ENCODE measurements at regions not wholly inside any gene's neighbourhood (a gene's known extent, or its start where the extent isn't known, plus 50 kb on each side); places are given as distances from the start of the nearest gene placed in this dataset.

- no peak overlapping the region for H3K4me3 ChIP-seq (ENCODE audit: low read length in 2 of 2)
- H3K27ac ChIP-seq (ENCODE audit: low read depth in 2 of 2, low read length in 2 of 2) = no peak overlapping the region
- H3K36me3 ChIP-seq (ENCODE audit: control insufficient read depth in 2 of 2, insufficient read depth in 2 of 2, low read length in 2 of 2) = no peaks in the 10 kb centered on the region
- H3K9me3 ChIP-seq (ENCODE audit: control insufficient read depth in 2 of 2, low read length in 2 of 2) = no peaks in the 10 kb centered on the region
- no peaks in the 10 kb centered on the region for H3K27me3 ChIP-seq (ENCODE audit: control insufficient read depth in 2 of 2, insufficient read depth in 2 of 2, low read length in 2 of 2)
- H3K9ac ChIP-seq (ENCODE audit: low read depth in 1 of 2, low read length in 2 of 2) = no peak overlapping the region
- H3K4me1 ChIP-seq (ENCODE audit: control insufficient read depth in 2 of 2, insufficient read depth in 2 of 2, low read length in 2 of 2) = no peaks in the 10 kb centered on the region
Measured at GRCh38 chr6:133040803-133041419, 200.2 kb upstream of the EYA4 start.

- Histone ChIP-seq H3K9ac (ENCODE audit: low read depth in 1 of 2, low read length in 2 of 2) (no peak overlapping the region), H3K4me1 (ENCODE audit: control insufficient read depth in 2 of 2, insufficient read depth in 2 of 2, low read length in 2 of 2) (no peaks in the 10 kb centered on the region), H3K27me3 (ENCODE audit: control insufficient read depth in 2 of 2, insufficient read depth in 2 of 2, low read length in 2 of 2) (no peaks in the 10 kb centered on the region), H3K27ac (ENCODE audit: low read depth in 2 of 2, low read length in 2 of 2) (no peak overlapping the region), H3K4me3 (ENCODE audit: low read length in 2 of 2) (no peak overlapping the region), H3K9me3 (ENCODE audit: control insufficient read depth in 2 of 2, low read length in 2 of 2) (no peaks in the 10 kb centered on the region), H3K36me3 (ENCODE audit: control insufficient read depth in 2 of 2, insufficient read depth in 2 of 2, low read length in 2 of 2) (no peaks in the 10 kb centered on the region)
Measured at GRCh38 chr6:133042550-133043120, 198.5 kb upstream of the EYA4 start.

- Histone ChIP-seq H3K36me3 (ENCODE audit: control insufficient read depth in 2 of 2, insufficient read depth in 2 of 2, low read length in 2 of 2) (no peaks in the 10 kb centered on the region), H3K9ac (ENCODE audit: low read depth in 1 of 2, low read length in 2 of 2) (no peak overlapping the region), H3K9me3 (ENCODE audit: control insufficient read depth in 2 of 2, low read length in 2 of 2) (no peaks in the 10 kb centered on the region), H3K4me1 (ENCODE audit: control insufficient read depth in 2 of 2, insufficient read depth in 2 of 2, low read length in 2 of 2) (no peaks in the 10 kb centered on the region), H3K27ac (ENCODE audit: low read depth in 2 of 2, low read length in 2 of 2) (no peak overlapping the region), H3K27me3 (ENCODE audit: control insufficient read depth in 2 of 2, insufficient read depth in 2 of 2, low read length in 2 of 2) (no peaks in the 10 kb centered on the region), H3K4me3 (ENCODE audit: low read length in 2 of 2) (no peak overlapping the region)
Measured at GRCh38 chr6:133046576-133046975, 194.6 kb upstream of the EYA4 start.

DNA sequence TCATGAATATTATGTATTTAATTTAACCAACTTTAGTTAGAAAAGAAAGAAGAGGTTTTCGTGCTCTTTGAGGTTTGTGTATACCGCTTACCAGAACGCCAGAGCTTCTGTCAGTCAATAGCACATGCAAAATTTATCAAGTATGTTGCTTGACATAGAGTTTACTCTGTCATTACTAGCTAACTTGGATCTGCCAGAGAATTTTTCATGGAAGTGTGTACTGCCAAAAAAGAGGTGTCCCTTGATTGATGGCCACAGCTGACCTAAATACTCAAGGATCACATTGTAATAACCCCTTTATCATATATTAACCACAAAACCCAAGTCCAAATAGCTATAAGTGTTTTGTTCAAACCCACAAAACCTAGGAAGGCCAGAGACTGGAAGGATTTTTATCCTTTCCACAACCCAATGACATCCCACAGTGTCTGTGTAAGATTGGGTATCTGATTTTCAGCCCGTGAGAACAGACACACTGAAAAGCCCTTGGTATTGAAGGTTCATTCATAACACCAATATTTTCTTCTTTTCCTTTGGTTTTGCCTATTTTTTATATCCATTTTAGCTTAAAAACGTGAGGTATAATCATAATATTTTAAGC, 194.0 kb upstream of the EYA4 start:
- no peaks in the 10 kb centered on the region for H3K27me3 ChIP-seq (ENCODE audit: control insufficient read depth in 2 of 2, insufficient read depth in 2 of 2, low read length in 2 of 2)
- no peaks in the 10 kb centered on the region for H3K36me3 ChIP-seq (ENCODE audit: control insufficient read depth in 2 of 2, insufficient read depth in 2 of 2, low read length in 2 of 2)
- H3K27ac ChIP-seq (ENCODE audit: low read depth in 2 of 2, low read length in 2 of 2) = no peak overlapping the region
- H3K9ac ChIP-seq (ENCODE audit: low read depth in 1 of 2, low read length in 2 of 2) = no peak overlapping the region
- no peaks in the 10 kb centered on the region for H3K4me1 ChIP-seq (ENCODE audit: control insufficient read depth in 2 of 2, insufficient read depth in 2 of 2, low read length in 2 of 2)
- H3K9me3 ChIP-seq (ENCODE audit: control insufficient read depth in 2 of 2, low read length in 2 of 2) = no peaks in the 10 kb centered on the region
- H3K4me3 ChIP-seq (ENCODE audit: low read length in 2 of 2) = no peak overlapping the region

DNA sequence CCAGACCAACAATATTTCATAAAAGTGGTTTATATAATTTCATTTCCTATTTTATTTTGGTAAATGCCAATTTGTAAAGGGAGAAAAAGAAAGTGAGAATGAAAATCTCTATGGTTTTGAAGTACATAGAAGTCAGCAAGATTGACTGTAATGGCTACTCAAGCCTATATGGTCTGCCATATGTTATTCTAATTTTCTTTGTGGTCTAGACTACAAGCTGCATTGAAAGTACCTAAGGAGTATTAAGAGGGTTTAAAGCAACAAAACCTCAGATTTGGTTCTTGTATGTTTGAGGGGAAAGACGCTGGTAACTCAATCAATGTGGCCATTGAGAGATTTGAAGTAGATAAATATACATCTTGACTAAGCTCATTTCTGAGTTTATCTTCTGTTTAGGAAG, 193.5 kb upstream of the EYA4 start:
- Histone ChIP-seq H3K9ac (ENCODE audit: low read depth in 1 of 2, low read length in 2 of 2) (no peak overlapping the region), H3K27me3 (ENCODE audit: control insufficient read depth in 2 of 2, insufficient read depth in 2 of 2, low read length in 2 of 2) (no peaks in the 10 kb centered on the region), H3K9me3 (ENCODE audit: control insufficient read depth in 2 of 2, low read length in 2 of 2) (no peaks in the 10 kb centered on the region), H3K4me3 (ENCODE audit: low read length in 2 of 2) (no peak overlapping the region), H3K27ac (ENCODE audit: low read depth in 2 of 2, low read length in 2 of 2) (no peak overlapping the region), H3K36me3 (ENCODE audit: control insufficient read depth in 2 of 2, insufficient read depth in 2 of 2, low read length in 2 of 2) (no peaks in the 10 kb centered on the region), H3K4me1 (ENCODE audit: control insufficient read depth in 2 of 2, insufficient read depth in 2 of 2, low read length in 2 of 2) (no peaks in the 10 kb centered on the region)

- Histone ChIP-seq H3K36me3 (ENCODE audit: control insufficient read depth in 2 of 2, insufficient read depth in 2 of 2, low read length in 2 of 2) (no peaks in the 10 kb centered on the region), H3K9ac (ENCODE audit: low read depth in 1 of 2, low read length in 2 of 2) (no peak overlapping the region), H3K4me3 (ENCODE audit: low read length in 2 of 2) (no peak overlapping the region), H3K9me3 (ENCODE audit: control insufficient read depth in 2 of 2, low read length in 2 of 2) (no peaks in the 10 kb centered on the region), H3K27ac (ENCODE audit: low read depth in 2 of 2, low read length in 2 of 2) (no peak overlapping the region), H3K27me3 (ENCODE audit: control insufficient read depth in 2 of 2, insufficient read depth in 2 of 2, low read length in 2 of 2) (no peaks in the 10 kb centered on the region), H3K4me1 (ENCODE audit: control insufficient read depth in 2 of 2, insufficient read depth in 2 of 2, low read length in 2 of 2) (no peaks in the 10 kb centered on the region)
Measured at GRCh38 chr6:133051240-133051639, 189.9 kb upstream of the EYA4 start.

GRCh38 chr6:133052465-133052864, 188.7 kb upstream of the EYA4 start:
- no peak overlapping the region for H3K27ac ChIP-seq (ENCODE audit: low read depth in 2 of 2, low read length in 2 of 2)
- no peaks in the 10 kb centered on the region for H3K36me3 ChIP-seq (ENCODE audit: control insufficient read depth in 2 of 2, insufficient read depth in 2 of 2, low read length in 2 of 2)
- no peaks in the 10 kb centered on the region for H3K27me3 ChIP-seq (ENCODE audit: control insufficient read depth in 2 of 2, insufficient read depth in 2 of 2, low read length in 2 of 2)
- H3K4me1 ChIP-seq (ENCODE audit: control insufficient read depth in 2 of 2, insufficient read depth in 2 of 2, low read length in 2 of 2) = no peaks in the 10 kb centered on the region
- H3K9ac ChIP-seq (ENCODE audit: low read depth in 1 of 2, low read length in 2 of 2) = no peak overlapping the region
- no peak overlapping the region for H3K4me3 ChIP-seq (ENCODE audit: low read length in 2 of 2)
- H3K9me3 ChIP-seq (ENCODE audit: control insufficient read depth in 2 of 2, low read length in 2 of 2) = no peaks in the 10 kb centered on the region

DNA sequence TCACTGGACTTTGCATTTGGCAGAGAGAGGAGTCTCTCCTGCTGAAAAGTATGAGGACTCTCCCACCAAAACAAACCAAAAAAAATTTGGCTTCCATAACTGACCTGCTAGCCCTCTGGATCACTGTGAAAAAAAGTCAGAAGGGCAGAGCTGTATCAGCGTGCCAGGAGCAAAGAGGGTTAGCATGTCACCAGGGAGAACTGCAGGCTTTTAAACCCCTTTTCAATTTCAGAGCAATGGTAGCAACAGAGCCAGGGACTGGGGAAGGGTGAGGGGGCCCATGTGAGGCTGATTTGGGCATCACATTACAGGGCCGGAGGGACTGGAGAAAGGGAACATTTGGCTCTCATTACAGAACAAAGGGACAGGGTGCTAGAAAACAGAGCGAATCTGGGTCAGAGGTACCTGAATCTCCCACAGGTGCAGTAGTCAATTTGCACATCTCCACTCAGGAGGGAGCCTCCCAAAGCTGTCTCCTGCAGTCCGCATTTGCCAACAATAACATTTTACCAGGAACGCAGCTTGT, 185.7 kb upstream of the EYA4 start:
- no peaks in the 10 kb centered on the region for H3K36me3 ChIP-seq (ENCODE audit: control insufficient read depth in 2 of 2, insufficient read depth in 2 of 2, low read length in 2 of 2)
- H3K9me3 ChIP-seq (ENCODE audit: control insufficient read depth in 2 of 2, low read length in 2 of 2) = no peaks in the 10 kb centered on the region
- no peaks in the 10 kb centered on the region for H3K4me1 ChIP-seq (ENCODE audit: control insufficient read depth in 2 of 2, insufficient read depth in 2 of 2, low read length in 2 of 2)
- H3K27ac ChIP-seq (ENCODE audit: low read depth in 2 of 2, low read length in 2 of 2) = no peak overlapping the region
- no peak overlapping the region for H3K4me3 ChIP-seq (ENCODE audit: low read length in 2 of 2)
- no peak overlapping the region for H3K9ac ChIP-seq (ENCODE audit: low read depth in 1 of 2, low read length in 2 of 2)
- no peaks in the 10 kb centered on the region for H3K27me3 ChIP-seq (ENCODE audit: control insufficient read depth in 2 of 2, insufficient read depth in 2 of 2, low read length in 2 of 2)

DNA sequence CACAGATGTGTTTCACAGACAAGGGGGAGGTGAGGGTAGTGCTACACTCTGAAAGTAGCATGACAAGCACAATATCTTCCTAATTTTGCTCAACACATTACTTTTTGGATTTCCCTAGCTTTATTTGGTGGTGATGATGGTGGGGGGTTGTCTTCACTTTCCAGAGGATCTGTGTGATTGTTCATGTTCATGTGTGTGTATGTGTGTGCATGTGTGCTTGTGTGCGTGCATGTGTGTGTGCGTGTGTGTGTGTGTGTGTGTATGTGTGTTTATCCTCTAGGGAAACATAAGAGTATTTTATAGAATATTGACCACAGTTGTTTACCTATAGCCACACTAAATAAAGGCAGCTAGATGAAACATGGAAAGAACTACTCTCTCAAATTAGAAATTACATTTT, 183.8 kb upstream of the EYA4 start:
- Histone ChIP-seq H3K4me1 (ENCODE audit: control insufficient read depth in 2 of 2, insufficient read depth in 2 of 2, low read length in 2 of 2) (no peaks in the 10 kb centered on the region), H3K36me3 (ENCODE audit: control insufficient read depth in 2 of 2, insufficient read depth in 2 of 2, low read length in 2 of 2) (no peaks in the 10 kb centered on the region), H3K27ac (ENCODE audit: low read depth in 2 of 2, low read length in 2 of 2) (no peak overlapping the region), H3K27me3 (ENCODE audit: control insufficient read depth in 2 of 2, insufficient read depth in 2 of 2, low read length in 2 of 2) (no peaks in the 10 kb centered on the region), H3K9ac (ENCODE audit: low read depth in 1 of 2, low read length in 2 of 2) (no peak overlapping the region), H3K9me3 (ENCODE audit: control insufficient read depth in 2 of 2, low read length in 2 of 2) (no peaks in the 10 kb centered on the region), H3K4me3 (ENCODE audit: low read length in 2 of 2) (no peak overlapping the region)

GRCh38 chr6:133062077-133062476, 179.1 kb upstream of the EYA4 start:
- Histone ChIP-seq H3K9ac (ENCODE audit: low read depth in 1 of 2, low read length in 2 of 2) (no peak overlapping the region), H3K9me3 (ENCODE audit: control insufficient read depth in 2 of 2, low read length in 2 of 2) (no peaks in the 10 kb centered on the region), H3K4me1 (ENCODE audit: control insufficient read depth in 2 of 2, insufficient read depth in 2 of 2, low read length in 2 of 2) (no peaks in the 10 kb centered on the region), H3K36me3 (ENCODE audit: control insufficient read depth in 2 of 2, insufficient read depth in 2 of 2, low read length in 2 of 2) (no peaks in the 10 kb centered on the region), H3K27ac (ENCODE audit: low read depth in 2 of 2, low read length in 2 of 2) (no peak overlapping the region), H3K27me3 (ENCODE audit: control insufficient read depth in 2 of 2, insufficient read depth in 2 of 2, low read length in 2 of 2) (no peaks in the 10 kb centered on the region), H3K4me3 (ENCODE audit: low read length in 2 of 2) (no peak overlapping the region)
